Glomerular visceral epithelial cell (primary cell): ENCODE measurements at regions not wholly inside any gene's neighbourhood (a gene's known extent, or its start where the extent isn't known, plus 50 kb on each side); places are given as distances from the start of the nearest gene placed in this dataset.

Experiments used
- DNase-seq: peaks from one replicate; pipeline ENCODE4 v3.0.0-alpha.2; 2016; ENCODE audit errors: extremely low spot score

DNA sequence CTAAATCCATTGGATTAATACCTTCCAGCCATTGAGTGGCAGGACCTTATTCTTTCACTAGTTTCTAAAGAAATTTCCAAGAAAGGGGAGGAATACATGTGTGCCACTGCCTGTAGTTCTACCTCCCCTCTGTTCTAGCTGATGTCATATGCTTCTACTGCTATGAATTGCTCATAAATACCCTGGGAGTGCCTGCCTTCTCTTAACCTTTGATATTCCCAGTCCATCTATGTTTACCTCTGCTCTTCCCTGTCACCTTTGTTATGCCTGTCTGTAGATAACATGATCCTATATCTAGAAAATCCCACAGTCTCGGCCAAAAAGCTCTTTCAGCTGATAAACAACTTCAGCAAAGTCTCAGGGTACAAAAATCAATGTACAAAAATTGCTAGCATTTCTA lies 486.9 kb upstream of the ARRDC4 start:
- no peak for DNase-seq

DNA sequence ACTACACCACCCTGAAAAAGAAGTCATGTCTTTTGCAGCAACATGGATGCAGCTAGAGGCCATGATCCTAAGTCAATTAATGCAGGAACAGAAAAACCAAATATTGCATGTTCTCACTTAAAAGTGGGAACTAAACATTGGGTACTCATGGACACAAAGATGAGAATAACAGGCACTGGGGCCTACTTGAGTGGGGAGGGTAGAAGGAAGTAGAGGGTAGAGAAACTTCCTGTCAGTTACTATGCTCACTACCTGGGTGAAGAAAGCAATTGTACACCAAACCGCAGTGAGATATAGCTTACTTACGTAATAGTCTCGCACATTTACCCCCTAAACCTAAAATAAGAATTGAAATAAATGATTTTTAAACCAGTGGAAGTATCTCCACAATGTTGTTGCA lies 480.5 kb upstream of the ARRDC4 start:
- DNase-seq = no peak

GRCh38 chr15:97482521-97482920 lies 478.0 kb upstream of the ARRDC4 start:
- DNase-seq = no peak

DNA sequence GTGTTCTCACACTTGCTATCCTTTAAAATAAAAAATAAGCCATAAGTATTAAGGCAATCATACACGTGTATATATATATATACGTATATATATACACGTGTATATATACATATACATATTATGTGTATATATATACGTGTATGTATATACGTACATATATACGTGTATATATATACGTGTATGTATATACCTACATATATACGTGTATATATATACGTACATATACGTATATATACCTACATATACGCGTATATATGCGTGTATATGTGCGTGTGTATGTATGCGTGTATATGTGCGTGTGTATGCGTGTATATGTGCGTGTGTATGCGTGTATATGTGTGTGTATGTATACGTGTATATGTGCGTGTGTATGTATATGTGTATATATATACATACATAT lies 477.3 kb upstream of the ARRDC4 start:
- no peak for DNase-seq

- DNase-seq = no peak
Measured at GRCh38 chr15:97490429-97490828, 470.1 kb upstream of the ARRDC4 start.

DNA sequence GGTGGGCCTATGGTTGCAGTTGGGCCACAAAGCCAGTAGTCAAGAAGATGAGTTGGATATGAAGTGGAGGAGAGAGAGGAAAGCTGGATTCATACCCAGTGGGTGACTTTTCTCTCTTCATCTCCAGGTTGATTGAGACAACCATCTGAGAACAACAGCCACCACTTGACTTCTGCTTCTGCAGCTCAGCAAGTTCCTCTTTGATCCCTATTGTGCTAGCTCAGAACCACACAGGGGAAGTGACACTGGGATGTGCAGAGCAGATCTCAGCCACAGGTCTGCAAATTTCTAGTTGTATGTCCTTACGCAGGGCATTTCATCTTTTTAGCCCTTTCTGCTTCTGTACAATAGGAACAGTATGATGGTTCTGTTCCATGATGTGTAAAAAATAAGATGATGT lies 459.2 kb upstream of the ARRDC4 start:
- DNase-seq = no peak

GRCh38 chr15:97502038-97502437 lies 458.5 kb upstream of the ARRDC4 start:
- DNase-seq = no peak

- no peak for DNase-seq
Measured at GRCh38 chr15:97504031-97504792, 456.3 kb upstream of the ARRDC4 start.

DNA sequence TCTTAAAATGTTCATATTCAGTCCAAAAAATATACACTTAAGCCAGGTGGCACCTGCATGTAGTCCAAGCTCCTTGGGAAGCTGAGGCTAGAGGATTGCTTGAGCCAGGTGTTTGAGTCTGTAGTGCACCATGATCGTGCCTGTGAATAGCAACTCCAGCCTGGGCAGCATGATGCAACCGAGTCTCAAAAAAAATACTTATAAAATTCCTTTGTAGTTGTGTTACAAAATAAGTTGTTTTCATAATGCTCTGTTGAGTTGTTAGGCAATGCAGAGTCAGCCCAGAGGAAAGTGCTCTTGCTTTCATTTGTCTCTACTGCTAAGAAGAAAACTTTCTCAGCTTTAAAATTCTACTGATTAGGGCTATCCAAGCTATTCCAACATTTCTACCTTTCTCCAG lies 442.8 kb upstream of the ARRDC4 start:
- no peak for DNase-seq

DNA sequence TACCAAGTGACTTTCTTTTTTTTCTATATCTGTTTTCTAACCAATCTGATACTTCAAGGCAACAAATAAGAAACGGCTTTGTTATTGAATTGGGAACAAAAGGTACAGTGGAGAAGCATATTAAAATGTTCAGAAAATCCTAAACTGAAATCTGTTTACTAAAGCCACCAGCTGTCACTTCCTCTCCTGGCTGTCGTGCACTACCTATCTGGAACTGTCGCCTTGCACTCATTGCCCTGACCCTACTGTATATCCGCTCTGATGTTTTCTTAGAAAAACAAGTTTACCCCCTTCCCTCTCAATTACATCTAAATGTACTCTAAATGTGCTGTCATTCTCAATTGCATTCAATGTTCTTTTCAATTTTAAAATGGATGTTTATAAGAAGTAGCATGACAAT lies 439.8 kb upstream of the ARRDC4 start:
- no peak for DNase-seq

DNA sequence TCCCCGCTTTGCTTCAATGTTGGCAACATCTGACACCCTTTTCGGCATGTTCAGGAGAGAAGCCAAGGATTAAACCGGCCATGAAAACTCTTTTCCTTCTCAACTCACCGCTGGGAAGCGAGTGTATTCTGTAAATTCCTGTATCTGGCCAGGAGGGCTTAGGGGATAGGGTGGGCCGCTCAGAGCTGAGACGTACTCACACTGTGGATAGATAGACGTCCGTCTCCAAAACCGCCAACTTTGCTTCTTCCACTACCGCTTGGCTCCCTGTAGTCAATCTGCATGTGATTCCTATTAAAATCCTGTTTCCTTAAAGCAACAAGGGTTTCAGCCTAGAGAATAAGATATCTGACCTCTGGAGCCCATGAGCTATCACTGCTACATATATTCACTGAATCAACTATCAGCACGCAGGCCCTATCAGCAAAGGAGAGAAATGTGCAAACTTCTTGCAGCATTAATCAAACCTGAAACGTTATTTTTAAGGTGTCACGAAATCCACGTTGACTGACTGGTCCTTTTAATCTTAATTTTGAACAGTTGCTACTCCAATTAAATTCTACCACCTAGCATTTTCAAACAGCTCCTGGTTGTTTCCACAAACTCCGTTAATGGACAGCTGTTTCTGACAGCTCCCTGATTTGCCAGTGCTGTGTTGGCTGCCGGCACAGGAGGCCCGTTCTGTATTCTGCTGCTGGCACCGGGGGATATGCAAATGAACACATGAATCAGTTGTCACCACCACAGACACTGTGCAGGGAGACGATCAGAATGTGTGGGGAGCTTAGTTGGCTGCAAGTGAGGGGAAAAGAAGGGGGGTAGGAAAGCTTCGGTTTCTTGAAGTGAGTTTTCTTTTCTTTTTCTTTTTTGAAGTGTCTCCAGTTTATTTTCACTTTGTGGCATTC lies 438.9 kb upstream of the ARRDC4 start:
- no peak for DNase-seq

GRCh38 chr15:97522347-97522746 lies 438.2 kb upstream of the ARRDC4 start:
- DNase-seq = no peak

- DNase-seq = no peak
Measured at GRCh38 chr15:97525809-97526208, 434.7 kb upstream of the ARRDC4 start.

DNA sequence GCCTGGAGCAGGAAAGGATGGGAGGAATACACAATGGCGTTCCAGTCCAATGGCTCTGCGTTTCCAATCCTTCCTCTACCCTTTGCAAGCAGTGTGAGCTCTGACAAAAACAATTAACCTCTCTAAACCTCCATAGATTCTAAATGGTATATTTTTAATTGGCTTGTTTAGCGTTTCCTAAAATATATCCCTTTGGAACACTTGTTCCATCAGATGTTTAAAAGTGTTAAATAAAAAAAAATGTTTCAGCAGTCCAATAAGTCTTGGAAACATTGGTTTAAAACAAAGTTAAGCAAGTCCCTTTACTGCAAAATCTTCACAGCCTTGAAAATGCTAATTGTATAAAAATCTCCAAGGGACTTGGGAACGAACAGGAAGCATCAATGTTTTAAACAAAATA lies 432.3 kb upstream of the ARRDC4 start:
- no peak for DNase-seq

GRCh38 chr15:97545799-97546198 lies 414.7 kb upstream of the ARRDC4 start:
- DNase-seq = no peak

DNA sequence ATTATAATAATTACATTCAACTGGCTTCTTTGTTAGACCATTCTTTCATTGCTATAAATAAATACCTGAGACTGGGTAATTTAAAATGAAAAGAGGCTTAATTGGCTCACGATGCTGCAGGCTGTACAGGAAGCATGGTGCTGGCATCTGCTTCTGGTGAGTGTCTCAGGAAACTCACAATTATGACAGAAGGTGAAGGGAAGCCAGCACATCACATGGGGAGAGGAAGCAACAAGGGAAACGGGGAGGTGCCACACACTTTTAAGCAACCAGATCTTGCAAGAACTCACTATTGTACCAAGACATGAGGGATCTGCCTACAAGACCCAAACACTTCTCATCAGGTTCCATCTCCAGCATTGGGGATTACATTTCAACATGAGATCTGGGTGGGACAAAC lies 413.1 kb upstream of the ARRDC4 start:
- DNase-seq = no peak

- DNase-seq = no peak
Measured at GRCh38 chr15:97561529-97561928, 399.0 kb upstream of the ARRDC4 start.

DNA sequence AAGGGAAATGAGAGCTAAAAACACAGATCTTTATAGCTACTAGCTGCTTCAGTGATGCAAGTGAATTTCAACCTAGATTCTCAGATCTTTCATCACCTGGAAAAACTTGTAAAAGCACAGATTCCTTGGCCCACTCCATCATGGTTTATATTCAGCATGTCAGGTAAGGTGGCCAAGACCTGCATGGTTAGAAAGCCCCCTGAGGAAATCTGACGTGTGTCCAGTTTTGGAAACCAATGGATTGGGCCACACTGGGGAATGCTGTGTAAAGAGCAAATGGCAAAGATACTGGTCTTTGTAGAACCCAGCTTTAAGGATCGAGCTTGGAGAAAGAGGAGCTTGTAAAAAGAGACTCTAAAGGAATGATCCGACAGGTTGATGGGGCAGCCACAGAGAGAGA lies 397.0 kb upstream of the ARRDC4 start:
- DNase-seq = no peak

- DNase-seq = no peak
Measured at GRCh38 chr15:97566961-97567360, 393.5 kb upstream of the ARRDC4 start.

DNA sequence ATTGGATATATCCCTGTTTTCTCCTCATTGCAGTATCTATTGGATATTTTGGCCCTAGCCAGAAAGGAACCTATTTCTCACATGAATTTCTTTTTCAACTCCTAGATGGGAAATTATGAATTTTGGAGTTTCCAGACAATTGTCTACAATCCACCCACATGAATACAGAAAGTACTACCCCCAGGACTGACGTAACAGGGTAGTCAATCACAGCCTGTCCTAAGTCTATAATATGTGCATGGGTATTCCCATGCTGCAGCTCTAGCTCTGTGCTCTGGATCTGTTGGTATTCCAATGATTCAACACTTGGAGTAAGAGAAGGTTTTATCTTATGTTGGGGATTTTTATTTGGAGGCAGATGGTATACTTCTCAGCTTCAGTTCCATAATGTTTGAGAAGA lies 393.1 kb upstream of the ARRDC4 start:
- DNase-seq = no peak

- no peak for DNase-seq
Measured at GRCh38 chr15:97576929-97577645, 383.4 kb upstream of the ARRDC4 start.

DNA sequence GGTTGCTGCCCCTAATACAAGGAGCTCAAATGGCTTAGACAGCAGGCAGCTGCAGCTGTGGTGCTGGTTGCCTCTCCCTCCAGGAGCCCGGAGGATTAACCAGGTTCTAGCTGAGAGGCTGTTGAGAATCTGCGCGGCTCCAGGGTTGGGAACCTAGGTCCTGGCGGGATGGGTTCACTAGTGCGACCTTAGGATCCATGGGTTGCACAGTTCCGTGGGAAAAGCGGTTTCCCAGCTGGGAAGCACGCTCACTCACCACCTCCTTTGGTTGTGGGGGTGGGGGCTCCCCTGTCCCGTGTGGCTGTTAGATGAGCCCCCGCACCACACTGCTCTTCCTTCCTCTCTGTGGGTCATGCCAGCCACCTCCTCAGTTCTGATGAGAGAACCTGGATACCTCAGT lies 375.1 kb upstream of the ARRDC4 start:
- DNase-seq = no peak

GRCh38 chr15:97592778-97593177 lies 367.7 kb upstream of the ARRDC4 start:
- DNase-seq = no peak
